ENCODE measurements at regions not wholly inside any gene's neighbourhood (a gene's known extent, or its start where the extent isn't known, plus 50 kb on each side); places are given as distances from the start of the nearest gene placed in this dataset.

DNA sequence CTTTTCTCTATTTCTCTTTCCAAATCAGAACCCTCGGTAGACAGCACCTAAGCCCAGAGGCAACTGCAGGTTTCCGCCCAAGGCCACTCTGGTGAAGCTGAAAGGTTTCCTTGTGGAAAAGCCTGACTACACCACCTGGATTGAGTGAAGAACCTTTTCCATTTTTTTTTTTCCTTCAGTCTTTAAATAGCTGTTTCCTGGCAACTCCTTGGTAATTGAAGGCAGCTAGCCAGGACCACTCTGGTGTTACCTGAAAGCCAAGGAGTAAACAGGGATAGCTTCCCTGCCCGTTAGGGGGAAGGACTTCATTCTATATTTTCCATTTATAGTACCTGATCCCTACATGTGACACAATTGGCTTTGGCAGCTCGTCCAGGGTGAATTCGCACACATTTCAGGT, 1238.4 kb downstream of the GRIK2 start:
- DNase-seq (ENCODE audit: insufficient read length) (no peak), FAIRE-seq (no peak)
- TF ChIP-seq TAF1 (IDR thresholded peaks at IDR 0.05; ENCODE audit: borderline replicate concordance, low read depth, low read length) (no peak), POLR2AphosphoS5 (IDR thresholded peaks at IDR 0.05; ENCODE audit: low read depth, low read length) (no peak), POLR2A (IDR thresholded peaks at IDR 0.05; ENCODE audit: low read depth, low read length) (no peak)

GRCh38 chr6:102623201-102623600, 1229.7 kb downstream of the GRIK2 start:
- FAIRE-seq (no peak), DNase-seq (ENCODE audit: insufficient read length) (no peak)
- TF ChIP-seq TAF1 (IDR thresholded peaks at IDR 0.05; ENCODE audit: borderline replicate concordance, low read depth, low read length) (no peak), POLR2AphosphoS5 (IDR thresholded peaks at IDR 0.05; ENCODE audit: low read depth, low read length) (no peak), POLR2A (IDR thresholded peaks at IDR 0.05; ENCODE audit: low read depth, low read length) (no peak)

DNA sequence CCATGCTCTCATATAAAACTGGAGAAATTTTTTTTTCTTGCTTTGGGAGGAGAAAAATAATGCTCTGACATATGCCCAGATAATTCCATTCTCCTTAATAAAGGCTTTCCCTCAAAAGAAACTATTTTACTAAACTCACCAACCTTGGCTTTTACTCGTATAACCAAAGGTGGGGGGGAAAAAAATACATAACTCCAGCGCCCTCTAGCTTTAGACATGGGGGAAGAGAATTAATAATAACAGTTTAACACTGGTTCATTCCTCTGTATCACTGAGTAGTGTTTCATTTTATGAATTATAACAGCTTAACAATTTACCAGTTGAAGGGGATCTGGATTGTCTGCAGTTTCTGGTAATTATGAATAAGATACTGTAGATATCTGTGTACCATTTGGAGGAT, 1226.1 kb downstream of the GRIK2 start:
- TF ChIP-seq POLR2A (IDR thresholded peaks at IDR 0.05; ENCODE audit: low read depth, low read length), result no peak
- no peak for TF ChIP-seq TAF1 (IDR thresholded peaks at IDR 0.05; ENCODE audit: borderline replicate concordance, low read depth, low read length)
- TF ChIP-seq POLR2AphosphoS5 (IDR thresholded peaks at IDR 0.05; ENCODE audit: low read depth, low read length), result no peak
- FAIRE-seq (no peak), DNase-seq (ENCODE audit: insufficient read length) (no peak)

DNA sequence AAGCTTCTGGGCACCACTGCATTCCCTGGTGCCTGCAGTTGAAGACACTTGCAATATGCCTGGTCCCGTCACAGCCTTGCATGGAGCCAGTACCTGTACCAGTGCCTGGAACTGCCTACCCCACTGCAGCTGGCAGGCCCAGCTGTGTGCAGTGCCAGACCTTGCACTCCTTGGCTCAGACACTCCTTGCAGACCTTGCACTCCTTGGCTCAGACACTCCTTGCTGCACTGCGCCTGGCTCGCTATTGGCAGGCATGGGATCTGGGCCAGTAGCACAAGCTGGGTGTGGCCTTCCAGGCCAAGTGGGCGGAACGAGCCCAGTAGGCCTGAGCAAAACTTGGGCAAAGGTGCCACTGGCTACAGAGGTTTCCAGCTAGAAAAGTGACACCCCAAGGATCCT, 1189.1 kb downstream of the GRIK2 start:
- no peak for TF ChIP-seq TAF1 (IDR thresholded peaks at IDR 0.05; ENCODE audit: borderline replicate concordance, low read depth, low read length)
- no peak for TF ChIP-seq POLR2AphosphoS5 (IDR thresholded peaks at IDR 0.05; ENCODE audit: low read depth, low read length)
- no peak for TF ChIP-seq POLR2A (IDR thresholded peaks at IDR 0.05; ENCODE audit: low read depth, low read length)

DNA sequence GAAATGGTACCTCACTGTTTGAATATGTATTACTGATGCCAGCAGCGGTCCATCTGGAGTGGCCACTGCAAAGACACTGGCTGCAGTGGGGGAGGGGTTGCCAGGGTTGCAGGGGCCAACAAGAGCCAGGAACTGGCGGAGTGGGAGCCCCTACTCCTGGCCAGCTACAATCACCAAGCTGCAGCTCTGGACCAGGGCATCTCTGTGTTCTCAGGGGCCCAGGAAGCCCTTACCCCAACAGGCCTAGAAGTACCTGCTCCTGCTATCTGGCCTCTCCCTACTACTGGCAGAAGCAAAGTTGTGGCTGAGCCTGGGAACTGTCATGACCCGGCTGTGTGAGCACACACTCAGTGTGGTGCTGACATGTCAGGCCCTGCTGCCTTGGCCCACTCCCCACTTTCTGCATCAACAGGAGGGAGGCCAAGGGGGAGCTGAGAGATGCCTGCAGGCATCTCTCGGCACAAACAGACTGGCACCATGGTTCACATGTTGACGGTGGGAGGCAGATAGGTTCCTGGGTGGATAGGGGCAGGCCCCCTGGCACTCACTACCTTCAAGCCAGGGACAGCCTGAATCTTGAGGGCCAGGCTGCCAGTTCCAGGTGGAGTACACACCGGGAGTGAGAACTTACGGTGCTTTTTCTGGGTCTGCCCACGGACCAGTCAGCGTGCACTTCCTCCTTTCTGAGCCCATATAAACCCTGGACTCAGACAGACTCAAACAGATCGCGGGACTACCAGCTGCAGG, 1188.0 kb downstream of the GRIK2 start:
- no peak for DNase-seq (ENCODE audit: insufficient read length)
- no peak for TF ChIP-seq POLR2AphosphoS5 (IDR thresholded peaks at IDR 0.05; ENCODE audit: low read depth, low read length)
- no peak for FAIRE-seq

More for the DNA sequence above, 1189.1 kb downstream of the GRIK2 start:
- FAIRE-seq (no peak), DNase-seq (ENCODE audit: insufficient read length) (no peak)

- no peak for TF ChIP-seq POLR2AphosphoS5 (IDR thresholded peaks at IDR 0.05; ENCODE audit: low read depth, low read length)
- no peak for TF ChIP-seq POLR2A (IDR thresholded peaks at IDR 0.05; ENCODE audit: low read depth, low read length)
- no peak for TF ChIP-seq TAF1 (IDR thresholded peaks at IDR 0.05; ENCODE audit: borderline replicate concordance, low read depth, low read length)
- FAIRE-seq (no peak), DNase-seq (ENCODE audit: insufficient read length) (no peak)
Measured at GRCh38 chr6:102571236-102571908, 1177.9 kb downstream of the GRIK2 start.

GRCh38 chr6:102562713-102563112, 1169.2 kb downstream of the GRIK2 start:
- FAIRE-seq (no peak), DNase-seq (ENCODE audit: insufficient read length) (no peak)
- TF ChIP-seq TAF1 (IDR thresholded peaks at IDR 0.05; ENCODE audit: borderline replicate concordance, low read depth, low read length), result no peak
- no peak for TF ChIP-seq POLR2A (IDR thresholded peaks at IDR 0.05; ENCODE audit: low read depth, low read length)
- no peak for TF ChIP-seq POLR2AphosphoS5 (IDR thresholded peaks at IDR 0.05; ENCODE audit: low read depth, low read length)

DNA sequence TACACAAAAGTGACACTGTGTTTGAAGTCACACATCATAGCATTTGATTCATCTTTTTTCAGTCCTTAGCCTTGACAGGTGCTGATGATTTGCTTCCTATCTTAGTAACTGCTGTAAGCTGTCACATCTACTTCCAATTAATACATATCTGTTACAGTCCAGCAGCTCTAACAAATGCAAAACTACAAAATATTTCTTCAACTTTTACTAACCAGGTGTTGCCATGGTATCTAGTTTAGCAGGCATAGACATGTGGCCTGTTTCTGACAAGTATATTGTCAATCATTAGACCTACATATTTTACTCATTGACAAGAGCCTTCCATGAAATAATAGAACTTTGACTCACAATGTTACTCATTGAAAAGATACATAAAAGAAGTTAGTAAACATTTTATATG, 1159.7 kb downstream of the GRIK2 start:
- FAIRE-seq, result no peak
- no peak for TF ChIP-seq POLR2AphosphoS5 (IDR thresholded peaks at IDR 0.05; ENCODE audit: low read depth, low read length)
- no peak for TF ChIP-seq TAF1 (IDR thresholded peaks at IDR 0.05; ENCODE audit: borderline replicate concordance, low read depth, low read length)
- no peak for TF ChIP-seq POLR2A (IDR thresholded peaks at IDR 0.05; ENCODE audit: low read depth, low read length)
- no peak for DNase-seq (ENCODE audit: insufficient read length)

GRCh38 chr6:102549221-102549874, 1155.8 kb downstream of the GRIK2 start:
- DNase-seq (ENCODE audit: insufficient read length), result no peak
- TF ChIP-seq POLR2A (IDR thresholded peaks at IDR 0.05; ENCODE audit: low read depth, low read length) (no peak), POLR2AphosphoS5 (IDR thresholded peaks at IDR 0.05; ENCODE audit: low read depth, low read length) (no peak), TAF1 (IDR thresholded peaks at IDR 0.05; ENCODE audit: borderline replicate concordance, low read depth, low read length) (no peak)
- FAIRE-seq, result no peak

- TF ChIP-seq POLR2A (IDR thresholded peaks at IDR 0.05; ENCODE audit: low read depth, low read length) (no peak), POLR2AphosphoS5 (IDR thresholded peaks at IDR 0.05; ENCODE audit: low read depth, low read length) (no peak), TAF1 (IDR thresholded peaks at IDR 0.05; ENCODE audit: borderline replicate concordance, low read depth, low read length) (no peak)
- DNase-seq (ENCODE audit: insufficient read length) (no peak), FAIRE-seq (no peak)
Measured at GRCh38 chr6:102525336-102525735, 1131.8 kb downstream of the GRIK2 start.

GRCh38 chr6:102520966-102521365, 1127.5 kb downstream of the GRIK2 start:
- DNase-seq (ENCODE audit: insufficient read length) (no peak), FAIRE-seq (no peak)
- no peak for TF ChIP-seq POLR2AphosphoS5 (IDR thresholded peaks at IDR 0.05; ENCODE audit: low read depth, low read length)
- no peak for TF ChIP-seq POLR2A (IDR thresholded peaks at IDR 0.05; ENCODE audit: low read depth, low read length)
- TF ChIP-seq TAF1 (IDR thresholded peaks at IDR 0.05; ENCODE audit: borderline replicate concordance, low read depth, low read length), result no peak

GRCh38 chr6:102517506-102517905, 1124.0 kb downstream of the GRIK2 start:
- FAIRE-seq (no peak), DNase-seq (ENCODE audit: insufficient read length) (no peak)
- no peak for TF ChIP-seq POLR2AphosphoS5 (IDR thresholded peaks at IDR 0.05; ENCODE audit: low read depth, low read length)
- TF ChIP-seq POLR2A (IDR thresholded peaks at IDR 0.05; ENCODE audit: low read depth, low read length), result no peak
- TF ChIP-seq TAF1 (IDR thresholded peaks at IDR 0.05; ENCODE audit: borderline replicate concordance, low read depth, low read length), result no peak

All from GM12892 (cell line).